ENCODE measurements at regions not wholly inside any gene's neighbourhood (a gene's known extent, or its start where the extent isn't known, plus 50 kb on each side); places are given as distances from the start of the nearest gene placed in this dataset.

- Mint-ChIP-seq H3K27ac (no peak overlapping the region), H3K27me3 (ENCODE audit: low read depth) (no peaks in the 10 kb centered on the region), H3K4me3 (no peak overlapping the region), H3K9me3 (peaks cover 25% of the 10 kb centered on the region), H3K4me1 (peaks cover 16% of the 10 kb centered on the region), H3K36me3 (ENCODE audit: low read depth) (peaks cover 7% of the 10 kb centered on the region)
- TF ChIP-seq, protein P1, sequence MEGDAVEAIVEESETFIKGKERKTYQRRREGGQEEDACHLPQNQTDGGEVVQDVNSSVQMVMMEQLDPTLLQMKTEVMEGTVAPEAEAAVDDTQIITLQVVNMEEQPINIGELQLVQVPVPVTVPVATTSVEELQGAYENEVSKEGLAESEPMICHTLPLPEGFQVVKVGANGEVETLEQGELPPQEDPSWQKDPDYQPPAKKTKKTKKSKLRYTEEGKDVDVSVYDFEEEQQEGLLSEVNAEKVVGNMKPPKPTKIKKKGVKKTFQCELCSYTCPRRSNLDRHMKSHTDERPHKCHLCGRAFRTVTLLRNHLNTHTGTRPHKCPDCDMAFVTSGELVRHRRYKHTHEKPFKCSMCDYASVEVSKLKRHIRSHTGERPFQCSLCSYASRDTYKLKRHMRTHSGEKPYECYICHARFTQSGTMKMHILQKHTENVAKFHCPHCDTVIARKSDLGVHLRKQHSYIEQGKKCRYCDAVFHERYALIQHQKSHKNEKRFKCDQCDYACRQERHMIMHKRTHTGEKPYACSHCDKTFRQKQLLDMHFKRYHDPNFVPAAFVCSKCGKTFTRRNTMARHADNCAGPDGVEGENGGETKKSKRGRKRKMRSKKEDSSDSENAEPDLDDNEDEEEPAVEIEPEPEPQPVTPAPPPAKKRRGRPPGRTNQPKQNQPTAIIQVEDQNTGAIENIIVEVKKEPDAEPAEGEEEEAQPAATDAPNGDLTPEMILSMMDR (IDR thresholded peaks at IDR 0.05; ENCODE audit: unreplicated experiment in 3 of 3): no peak
These were observed 61.0 kb upstream of the RNU6-8 start for GRCh38 chr14:32263939-32264567.

GRCh38 chr14:32265584-32265983, 62.5 kb upstream of the RNU6-8 start:
- Mint-ChIP-seq H3K36me3 (ENCODE audit: low read depth) (peaks cover 7% of the 10 kb centered on the region), H3K27ac (no peak overlapping the region), H3K9me3 (peaks cover 25% of the 10 kb centered on the region), H3K4me3 (no peak overlapping the region), H3K27me3 (ENCODE audit: low read depth) (no peaks in the 10 kb centered on the region), H3K4me1 (peaks cover 5% of the 10 kb centered on the region)
- TF ChIP-seq, protein P1 (IDR thresholded peaks at IDR 0.05; ENCODE audit: unreplicated experiment in 3 of 3): no peak

GRCh38 chr14:32277998-32278397, 51.1 kb upstream of the AKAP6 start:
- H3K27me3 Mint-ChIP-seq (ENCODE audit: low read depth): no peaks in the 10 kb centered on the region
- no peak overlapping the region for H3K4me3 Mint-ChIP-seq
- TF ChIP-seq, protein P1 (IDR thresholded peaks at IDR 0.05; ENCODE audit: unreplicated experiment in 3 of 3): no peak
- H3K4me1 Mint-ChIP-seq: no peaks in the 10 kb centered on the region
- peaks cover 32% of the 10 kb centered on the region for H3K9me3 Mint-ChIP-seq
- H3K36me3 Mint-ChIP-seq (ENCODE audit: low read depth): no peaks in the 10 kb centered on the region
- H3K27ac Mint-ChIP-seq: no peak overlapping the region

Data from nephron (organoid).